ENCODE measurements at regions not wholly inside any gene's neighbourhood (a gene's known extent, or its start where the extent isn't known, plus 50 kb on each side); places are given as distances from the start of the nearest gene placed in this dataset.

GRCh38 chr5:125584140-125584520 lies 837.7 kb upstream of the ZNF608 start:
- DNase-seq (ENCODE audit: low read depth in 2 of 2), result no peak

GRCh38 chr5:125587631-125588030 lies 835.6 kb upstream of the GRAMD2B start:
- no peak for DNase-seq (ENCODE audit: low read depth in 2 of 2)

GRCh38 chr5:125592856-125593255 lies 830.4 kb upstream of the GRAMD2B start:
- DNase-seq (ENCODE audit: low read depth in 2 of 2), result peak in 1 of 2 donors; percentile 24

DNA sequence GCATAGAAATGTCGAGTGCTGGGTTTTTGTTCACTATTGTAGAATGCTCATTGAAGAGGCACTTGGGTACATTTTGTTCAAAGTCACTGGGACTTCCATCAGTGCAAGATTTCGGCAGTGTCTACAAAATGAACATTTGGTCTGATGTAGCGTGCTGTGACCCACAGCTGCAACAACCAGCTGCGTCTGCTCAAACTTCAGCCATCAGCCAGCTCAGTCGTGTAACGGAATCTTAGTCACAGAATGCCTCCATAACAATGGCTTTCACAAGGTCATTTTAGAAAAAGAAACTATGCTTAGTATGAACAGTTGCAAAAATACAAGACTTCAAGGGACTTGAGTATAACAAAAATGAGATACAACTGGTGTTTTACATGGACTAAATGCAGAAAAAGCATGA lies 828.1 kb upstream of the GRAMD2B start:
- DNase-seq (ENCODE audit: low read depth in 2 of 2), result no peak

DNA sequence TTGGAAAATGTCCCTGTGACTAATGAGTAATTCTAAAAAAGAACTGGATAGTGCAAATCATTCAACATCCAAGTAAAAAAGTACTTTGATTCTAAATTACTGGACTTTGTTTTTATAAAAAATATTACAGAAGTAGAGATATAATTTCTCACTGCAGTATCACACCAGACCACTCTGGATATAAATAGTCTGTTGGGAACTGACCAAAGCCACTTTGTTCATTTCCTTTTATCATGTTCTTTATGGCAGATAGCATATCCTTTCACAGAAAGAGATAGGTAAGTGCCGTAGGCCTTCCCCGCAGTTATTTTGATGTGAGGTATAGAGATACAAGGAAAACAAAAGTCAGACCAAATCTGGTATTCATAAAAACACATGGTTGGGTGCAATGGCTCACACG lies 827.4 kb upstream of the GRAMD2B start:
- no peak for DNase-seq (ENCODE audit: low read depth in 2 of 2)

DNA sequence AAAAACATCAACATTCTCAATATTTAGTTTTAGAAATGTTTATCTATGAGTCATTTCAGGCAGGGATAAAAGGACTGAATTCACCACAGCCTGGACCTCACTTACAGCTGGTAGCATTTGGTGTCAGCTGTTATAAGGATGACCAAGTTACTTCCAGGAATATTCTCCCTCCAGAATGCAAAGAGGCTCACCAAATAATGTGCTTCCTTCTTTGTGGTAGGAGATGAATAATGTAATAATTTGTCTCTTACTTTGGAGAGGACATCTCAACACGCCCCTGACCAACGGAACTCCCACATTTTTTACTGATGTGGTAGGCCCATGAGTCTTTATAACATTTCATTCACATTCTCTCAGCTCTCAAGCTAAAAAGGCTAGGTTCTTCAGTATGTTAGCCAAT lies 825.9 kb upstream of the GRAMD2B start:
- DNase-seq (ENCODE audit: low read depth in 2 of 2), result no peak

DNA sequence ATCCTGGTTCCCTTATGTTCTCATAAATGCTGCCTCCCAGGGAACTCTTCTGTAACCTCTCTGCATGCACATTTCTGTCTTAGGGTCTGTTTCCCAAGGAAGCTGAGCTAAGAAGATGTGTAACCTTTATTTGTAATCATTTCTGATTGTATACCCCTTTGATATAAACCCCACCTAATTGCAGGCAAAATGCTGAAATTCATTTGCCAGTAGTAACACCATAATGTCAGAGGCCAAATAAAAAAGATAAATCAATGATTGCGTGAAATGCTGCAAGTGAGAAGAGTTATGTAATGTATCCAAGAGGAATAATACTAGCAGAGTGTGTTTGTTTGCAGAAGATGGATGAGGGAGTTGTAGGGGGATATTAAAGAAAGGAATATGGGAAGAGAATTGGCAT lies 822.6 kb upstream of the GRAMD2B start:
- no peak for DNase-seq (ENCODE audit: low read depth in 2 of 2)

DNA sequence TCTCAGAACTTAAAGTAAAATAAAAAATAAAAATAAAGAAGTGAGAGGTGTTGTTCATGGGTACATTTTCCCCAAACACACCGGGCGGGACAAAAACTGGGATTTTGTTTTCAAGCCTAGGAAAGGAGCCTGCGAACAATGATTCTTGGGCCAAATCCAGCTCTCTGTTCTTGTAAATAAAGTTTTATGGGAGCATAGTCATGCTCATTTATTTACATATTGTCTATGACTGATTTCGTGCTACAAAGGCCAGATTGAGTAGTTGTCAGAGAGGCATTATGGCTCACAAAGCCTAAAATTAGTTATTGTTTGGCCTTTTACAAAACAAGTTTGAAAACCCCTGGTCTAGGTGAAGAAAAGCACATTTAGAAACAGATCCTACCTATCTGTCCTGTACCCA lies 821.0 kb upstream of the GRAMD2B start:
- no peak for DNase-seq (ENCODE audit: low read depth in 2 of 2)

- DNase-seq (ENCODE audit: low read depth in 2 of 2), result no peak
Observed at GRCh38 chr5:125603321-125603720, 819.9 kb upstream of the GRAMD2B start.

GRCh38 chr5:125604104-125604503 lies 819.1 kb upstream of the GRAMD2B start:
- DNase-seq (ENCODE audit: low read depth in 2 of 2), result no peak

DNA sequence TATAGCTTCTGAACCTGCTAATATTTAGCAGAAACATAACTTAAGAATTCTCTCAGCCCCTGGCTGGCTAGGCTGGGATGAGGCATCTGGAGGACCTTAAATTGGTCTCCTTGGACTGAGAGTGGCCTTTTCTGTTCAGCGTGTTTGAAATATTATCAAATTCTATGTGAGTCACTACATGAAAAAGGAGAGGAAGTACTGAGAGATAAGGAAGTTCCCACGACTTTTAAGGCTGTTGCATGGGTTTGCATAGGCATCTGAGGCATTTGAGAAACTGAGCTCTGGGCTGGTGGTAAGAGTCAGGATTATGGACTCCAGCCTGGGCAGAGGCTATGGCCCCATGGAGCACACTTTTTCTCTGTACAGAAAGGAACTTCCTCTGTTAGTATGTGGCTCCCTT lies 816.2 kb upstream of the GRAMD2B start:
- peak in 1 of 2 donors; percentile 4 for DNase-seq (ENCODE audit: low read depth in 2 of 2)

DNA sequence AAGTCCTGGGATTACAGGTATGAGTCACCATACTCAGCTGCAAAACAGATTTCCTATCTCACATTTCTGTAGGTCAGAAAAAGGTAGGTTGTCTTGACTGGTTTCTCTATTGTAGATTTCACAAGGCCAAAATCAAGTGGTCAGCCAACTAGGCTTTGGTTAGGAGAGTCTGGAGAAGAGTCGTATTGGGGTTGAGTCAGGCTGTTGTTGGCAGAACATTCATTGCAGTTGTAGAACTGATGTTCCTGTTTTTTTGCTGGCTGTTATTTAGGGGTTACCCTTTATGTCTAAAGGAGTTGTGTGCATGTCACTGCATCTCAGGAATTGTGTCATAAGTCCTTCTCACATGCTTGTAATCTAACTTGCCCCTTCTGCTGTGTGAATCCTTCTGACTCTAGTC lies 814.2 kb upstream of the GRAMD2B start:
- no peak for DNase-seq (ENCODE audit: low read depth in 2 of 2)

DNA sequence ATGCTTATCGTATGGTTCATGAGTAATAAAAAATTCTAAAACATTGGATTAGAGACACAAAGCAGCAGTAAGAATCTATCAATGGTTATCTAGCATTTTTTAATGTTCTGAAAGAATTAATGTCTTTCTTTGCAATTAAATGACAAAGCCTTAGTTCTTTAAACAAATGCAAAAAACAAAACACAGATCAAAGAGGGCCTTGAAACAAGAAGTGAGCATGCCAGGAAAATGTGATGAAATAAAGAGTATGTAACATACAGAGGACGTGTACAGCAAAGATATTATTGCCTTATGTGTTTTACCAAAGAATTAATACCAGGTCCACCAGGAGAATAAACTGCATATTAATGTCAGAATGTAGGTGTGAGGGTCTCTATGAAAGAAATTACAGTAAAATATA lies 812.3 kb upstream of the GRAMD2B start:
- DNase-seq (ENCODE audit: low read depth in 2 of 2), result peak in 1 of 2 donors; percentile 35

- peak in 1 of 2 donors; percentile 60 for DNase-seq (ENCODE audit: low read depth in 2 of 2)
Observed at GRCh38 chr5:125611541-125611940, 811.7 kb upstream of the GRAMD2B start.

DNA sequence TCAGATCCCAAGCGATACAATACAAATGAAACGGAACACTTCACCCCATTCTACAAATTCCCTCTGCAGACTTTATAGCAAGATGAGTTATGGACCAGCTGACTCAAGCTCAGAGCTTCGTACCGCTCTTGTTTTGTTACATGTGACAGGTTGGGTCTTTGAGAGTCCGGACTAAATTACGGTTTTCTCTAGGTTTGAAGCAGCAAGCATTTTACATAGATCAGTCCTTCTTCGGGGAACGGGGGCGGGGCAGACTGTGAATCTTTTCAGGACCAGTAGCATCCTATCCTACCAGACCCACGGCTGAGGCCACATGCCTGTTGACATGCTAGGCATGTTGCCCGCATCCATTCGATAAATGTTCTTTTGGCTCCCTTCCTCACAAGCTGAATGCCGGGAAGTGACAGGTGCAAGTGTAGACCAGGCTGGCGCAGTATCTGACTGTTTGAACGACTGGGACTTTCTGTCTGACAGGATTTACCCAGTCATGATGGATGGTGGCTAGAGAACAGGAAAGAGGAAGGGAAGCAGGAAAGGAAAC lies 811.0 kb upstream of the GRAMD2B start:
- peak; percentile 33 to 91 for DNase-seq (ENCODE audit: low read depth in 2 of 2)

DNA sequence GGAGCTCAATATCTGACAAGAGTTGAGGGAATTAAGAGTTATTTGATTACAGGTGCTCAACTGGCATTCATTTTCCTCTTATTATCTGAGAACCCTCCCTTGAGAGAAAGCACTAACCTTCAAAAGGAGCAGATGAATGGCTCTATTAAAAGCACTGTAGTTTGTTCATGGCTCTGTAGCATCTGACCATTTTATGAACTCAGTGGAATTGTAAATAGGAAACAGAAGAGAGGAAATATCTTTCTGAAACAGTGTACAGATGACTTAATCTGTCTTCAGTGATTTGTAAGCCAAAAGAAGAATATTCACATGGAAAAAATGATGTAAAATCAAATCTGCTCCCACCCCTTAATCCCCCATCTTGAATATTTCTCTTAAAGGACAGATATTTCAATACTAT lies 810.4 kb upstream of the GRAMD2B start:
- peak; percentile 48 to 82 for DNase-seq (ENCODE audit: low read depth in 2 of 2)

GRCh38 chr5:125630237-125630636 lies 793.0 kb upstream of the GRAMD2B start:
- no peak for DNase-seq (ENCODE audit: low read depth in 2 of 2)

DNA sequence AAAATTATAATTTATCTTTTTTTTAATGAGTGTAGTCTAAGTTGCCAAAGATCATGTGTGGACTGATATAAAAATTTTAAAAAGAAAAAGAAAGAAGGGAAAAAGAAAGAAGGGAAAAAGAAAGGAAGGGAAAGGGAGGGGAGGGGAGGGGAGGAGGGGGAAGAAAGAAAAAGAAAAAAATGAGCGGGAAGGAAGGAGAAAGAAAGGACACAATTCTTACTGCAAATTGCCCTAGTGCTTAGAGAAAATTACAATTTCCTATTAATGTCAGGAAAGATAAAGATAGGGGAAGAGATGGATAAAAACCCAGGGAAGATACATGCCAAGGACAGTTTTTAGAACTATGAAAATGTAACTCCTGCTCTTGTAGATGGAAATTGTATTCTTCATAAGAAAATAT lies 789.7 kb upstream of the GRAMD2B start:
- no peak for DNase-seq (ENCODE audit: low read depth in 2 of 2)

DNA sequence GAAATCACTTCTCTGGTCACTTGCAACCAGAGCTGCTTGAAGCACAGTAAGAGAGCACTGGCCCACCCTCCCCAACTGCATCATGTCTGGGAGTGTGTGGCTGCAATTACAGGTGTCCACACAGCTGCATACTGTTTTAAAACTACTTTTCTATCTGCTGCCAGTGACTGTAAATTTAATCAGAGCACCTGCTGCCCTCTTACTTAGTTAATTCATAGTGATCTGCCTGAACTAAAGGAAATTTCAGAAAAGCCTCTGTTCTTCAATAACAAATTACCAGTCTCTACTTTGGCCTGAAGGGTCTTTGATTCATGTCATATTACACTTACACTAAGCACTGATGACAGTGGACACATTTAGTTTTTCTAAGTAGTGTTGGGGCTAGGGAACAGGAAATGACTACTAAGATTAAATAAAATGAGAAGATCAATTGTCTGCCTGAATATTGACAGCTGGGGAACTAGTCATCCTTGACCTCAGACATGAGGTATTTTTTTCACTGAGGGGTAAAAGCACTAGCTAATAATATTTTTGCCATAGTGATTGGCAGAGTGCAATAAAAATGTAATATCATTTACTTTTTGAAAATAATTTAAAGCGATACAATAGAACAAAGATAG lies 788.9 kb upstream of the GRAMD2B start:
- DNase-seq (ENCODE audit: low read depth in 2 of 2), result no peak

DNA sequence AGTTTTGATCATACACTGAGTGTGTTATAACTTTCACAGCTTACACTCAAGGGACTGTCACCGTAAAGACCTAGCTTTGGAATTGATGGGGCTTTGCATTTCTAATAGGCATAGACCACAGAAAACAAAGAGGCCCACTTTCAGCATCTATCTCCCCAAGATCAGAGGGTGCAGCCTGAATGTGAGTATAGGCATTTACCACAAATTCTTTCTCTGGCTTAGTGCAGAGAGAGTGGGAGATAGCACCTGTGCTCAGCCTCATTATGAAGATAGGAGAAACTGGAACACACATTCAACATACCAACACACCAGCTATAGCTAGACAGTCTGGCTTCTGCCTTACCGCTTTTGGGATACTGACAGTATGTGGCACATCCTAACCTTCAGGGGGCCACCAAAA lies 783.4 kb upstream of the GRAMD2B start:
- DNase-seq (ENCODE audit: low read depth in 2 of 2), result no peak

DNA sequence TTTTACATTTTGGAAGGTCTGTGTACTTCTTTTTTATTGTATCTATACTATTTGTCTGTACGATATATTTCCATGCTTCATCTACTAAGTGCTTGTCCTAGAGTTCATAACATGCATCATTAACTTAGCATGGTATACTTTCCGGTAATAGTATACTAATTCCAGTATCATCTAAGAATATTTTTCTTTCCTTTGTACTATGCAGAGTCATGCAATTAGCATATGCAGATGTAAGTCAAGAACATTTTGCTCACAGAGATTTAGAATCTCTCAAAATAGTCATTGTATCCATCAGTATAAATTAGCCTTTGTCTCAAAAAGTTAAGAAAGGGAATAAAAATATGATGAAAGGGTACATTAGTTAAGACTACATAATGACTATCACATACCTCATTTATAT lies 770.4 kb upstream of the GRAMD2B start:
- no peak for DNase-seq (ENCODE audit: low read depth in 2 of 2)

DNA sequence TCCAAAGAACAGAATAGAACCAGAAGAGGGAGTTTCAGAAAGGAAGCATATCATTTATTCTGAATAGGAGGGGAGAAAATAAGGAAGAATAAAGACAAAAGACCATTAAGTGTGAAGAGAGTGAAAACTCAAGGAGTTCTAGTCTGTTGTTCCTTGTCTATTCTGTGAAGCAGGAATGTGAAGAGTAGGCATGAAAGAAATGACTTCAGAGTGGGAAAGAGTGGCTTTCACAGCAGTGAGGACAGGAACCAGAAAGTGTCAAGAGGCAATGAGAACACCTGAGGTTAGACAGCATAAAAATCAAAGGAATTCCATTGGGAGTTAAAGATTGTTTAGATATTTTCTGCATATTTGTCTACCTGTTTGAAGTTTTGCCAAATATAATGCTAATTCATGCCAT lies 768.8 kb upstream of the GRAMD2B start:
- DNase-seq (ENCODE audit: low read depth in 2 of 2), result no peak

DNA sequence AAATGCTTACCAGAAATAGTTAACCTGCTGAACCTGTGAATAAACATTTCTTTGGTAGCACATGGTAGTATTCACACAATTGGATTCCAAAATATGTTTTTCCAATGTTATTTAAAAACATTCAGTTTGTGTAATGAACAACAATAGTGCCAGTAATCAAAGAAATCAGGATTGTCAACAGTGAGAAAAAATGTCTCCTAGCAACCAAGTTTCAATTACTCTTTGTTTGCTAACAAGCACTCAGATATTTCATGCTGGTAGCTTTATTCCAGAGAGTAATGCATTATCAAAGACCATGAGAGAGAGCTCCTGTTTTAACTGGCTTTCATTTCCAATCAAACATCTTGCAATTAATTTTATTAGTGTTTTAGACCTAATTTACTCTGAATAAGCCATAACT lies 768.1 kb upstream of the GRAMD2B start:
- peak in 1 of 2 donors; percentile 20 for DNase-seq (ENCODE audit: low read depth in 2 of 2)

DNA sequence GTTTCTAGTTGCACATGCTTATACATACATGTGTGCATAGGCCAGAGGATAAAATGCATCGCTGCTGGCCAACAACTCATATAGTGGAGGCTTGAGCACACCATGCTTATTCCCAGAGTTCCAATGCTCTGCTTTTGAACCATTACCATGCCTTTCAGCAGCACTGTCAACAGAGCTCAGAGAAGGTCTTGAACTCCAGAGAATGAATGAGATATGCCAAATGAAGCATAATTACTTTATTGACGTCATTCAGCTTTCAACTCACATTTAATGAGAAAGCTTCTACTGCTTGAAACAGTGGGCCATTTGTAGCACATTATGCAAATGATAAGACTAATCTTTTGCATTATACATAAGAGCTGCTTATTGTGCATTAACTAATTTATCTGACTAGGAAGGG lies 765.3 kb upstream of the GRAMD2B start:
- no peak for DNase-seq (ENCODE audit: low read depth in 2 of 2)
